Endothelial cell of umbilical vein (primary cell): ENCODE measurements at regions not wholly inside any gene's neighbourhood (a gene's known extent, or its start where the extent isn't known, plus 50 kb on each side); places are given as distances from the start of the nearest gene placed in this dataset.

Experiments
- BruUV-seq: library from RNA; stranded (reverse); fragments of 400-500 nt; replicated peaks from 2 replicates; lab custom pipeline; 2021; lab: Mats Ljungman, UMichigan
- CTCF ChIA-PET: fragments of 300-600, 350-600 bp; sonication (Branson Sonifier 250); formaldehyde crosslinking; loops from one replicate; lab custom pipeline; 2021; ENCODE audit warnings: antibody characterized with exemption, inconsistent platforms; lab: Charles Lee
- POLR2A ChIA-PET: fragments of 300-600, 350-600 bp; sonication (Branson Sonifier 250); formaldehyde crosslinking; loops from one replicate; lab custom pipeline; 2021; ENCODE audit warnings: antibody characterized with exemption, inconsistent platforms; lab: Charles Lee
- DNase-seq: peaks from one replicate; pipeline ENCODE4 v3.0.0-alpha.2; 2011; ENCODE audit warnings: low read depth, low spot score
- FAIRE-seq: peaks from 2 replicates; lab custom pipeline; 2011; peaks lifted over from hg19 to GRCh38; lab: Jason Lieb, UNC
- H2AFZ ChIP-seq: 2 replicates; pipeline ENCODE4 v1.6.0; 2012; ENCODE audit warnings: low read depth, low read length, control low read depth, inconsistent platforms
- H3K27ac ChIP-seq: 2 replicates; pipeline ENCODE4 v1.5.1; 2011; ENCODE audit warnings: low read depth, mild to moderate bottlenecking, control low read depth, low read length, moderate library complexity; ENCODE audit not compliant: insufficient read depth
- H3K27me3 ChIP-seq, 2 experiments: 2 replicates each; pipeline versions ENCODE4 v1.6.0 to v1.6.1; 2011; ENCODE audit warnings: low read length in 2 of 2, mixed read lengths in 1 of 2; ENCODE audit not compliant: control insufficient read depth in 2 of 2, insufficient read depth in 2 of 2
- H3K36me3 ChIP-seq, 2 experiments: 2 replicates in 1 of 2; 3 replicates in 1 of 2; pipeline ENCODE4 v1.5.1; 2011; ENCODE audit warnings: low read length in 2 of 2, mild to moderate bottlenecking in 1 of 2, moderate library complexity in 1 of 2; ENCODE audit not compliant: control insufficient read depth in 2 of 2, insufficient read depth in 2 of 2; ENCODE audit errors: extremely low read depth in 1 of 2
- H3K4me1 ChIP-seq: 3 replicates; pipeline ENCODE4 v1.5.1; 2011; ENCODE audit warnings: mild to moderate bottlenecking, low read length; ENCODE audit not compliant: control insufficient read depth, insufficient read depth; ENCODE audit errors: extremely low read depth
- H3K4me2 ChIP-seq: 2 replicates; pipeline ENCODE4 v1.6.1; 2011; ENCODE audit warnings: low read length, control low read depth, mixed read lengths; ENCODE audit not compliant: insufficient read depth
- H3K4me3 ChIP-seq, 3 experiments: fragments of 200-600 bp in 1 of 3; sonication (generic), shearing (Covaris generic) in 1 of 3; replicated peaks in 1 of 3; 2 replicates each; pipeline ENCODE4 v1.5.1; 2011 to 2016; ENCODE audit warnings: control low read depth in 3 of 3, low read length in 3 of 3, mild to moderate bottlenecking in 2 of 3, inconsistent platforms in 1 of 3, low read depth in 1 of 3, moderate library complexity in 1 of 3; ENCODE audit not compliant: insufficient read depth in 1 of 3
- H3K79me2 ChIP-seq: 2 replicates; pipeline ENCODE4 v1.6.0; 2012; ENCODE audit warnings: low read length, inconsistent platforms; ENCODE audit not compliant: control insufficient read depth, insufficient read depth
- H3K9ac ChIP-seq: replicated peaks from 2 replicates; pipeline ENCODE3; 2011; ENCODE audit warnings: low read length, control low read depth; ENCODE audit not compliant: insufficient read depth; ENCODE audit errors: extremely low read depth
- H3K9me1 ChIP-seq: replicated peaks from 3 replicates; pipeline ENCODE4 v1.6.0; 2011; ENCODE audit warnings: mild to moderate bottlenecking, low read length; ENCODE audit not compliant: control insufficient read depth, insufficient read depth; ENCODE audit errors: extremely low read depth
- H3K9me3 ChIP-seq: replicated peaks from 2 replicates; pipeline ENCODE4 v1.5.1; 2012; ENCODE audit warnings: low read length, inconsistent platforms; ENCODE audit not compliant: control insufficient read depth, insufficient read depth
- H4K20me1 ChIP-seq: replicated peaks from 2 replicates; pipeline ENCODE3; 2011; ENCODE audit warnings: mild to moderate bottlenecking, low read length; ENCODE audit not compliant: control insufficient read depth, insufficient read depth; ENCODE audit errors: extremely low read depth
- EZH2 ChIP-seq: IDR thresholded peaks from 2 replicates; pipeline ENCODE4 v1.6.1; 2012; ENCODE audit warnings: borderline replicate concordance, low read depth, mild to moderate bottlenecking, moderate library complexity, low read length, inconsistent platforms; ENCODE audit not compliant: severe bottlenecking
- FOS ChIP-seq: IDR thresholded peaks from 2 replicates; pipeline ENCODE4 v1.6.1; 2011; ENCODE audit warnings: mild to moderate bottlenecking, low read length, moderate library complexity, borderline replicate concordance; ENCODE audit not compliant: insufficient read depth
- GATA2 ChIP-seq: IDR thresholded peaks from 2 replicates; pipeline ENCODE4 v1.7.0; 2011; ENCODE audit warnings: low read depth, mild to moderate bottlenecking, moderate library complexity, mixed read lengths, low read length; ENCODE audit not compliant: insufficient read length, insufficient read depth
- JUN ChIP-seq: IDR thresholded peaks from 2 replicates; pipeline ENCODE4 v1.6.1; 2011; ENCODE audit warnings: borderline replicate concordance, low read depth; ENCODE audit not compliant: insufficient read length, insufficient read depth
- MYC ChIP-seq: IDR thresholded peaks from one replicate; pipeline ENCODE4 v1.6.1; 2011; ENCODE audit warnings: mild to moderate bottlenecking, low read depth, low read length
- POLR2A ChIP-seq: IDR thresholded peaks from 2 replicates; pipeline ENCODE4 v1.6.1; 2012; ENCODE audit warnings: low read depth, mild to moderate bottlenecking, control low read depth, low read length
- POLR2AphosphoS5 ChIP-seq: IDR thresholded peaks from 2 replicates; pipeline ENCODE4 v1.6.1; 2012; ENCODE audit warnings: low read depth, mild to moderate bottlenecking, control low read depth, low read length, moderate library complexity; ENCODE audit not compliant: insufficient read depth
- dilution Hi-C: fragments of 300-500 bp; cut with MboI; formaldehyde crosslinking; loops from one replicate; pipeline ENCODE4 v1.15.0; 2019; ENCODE audit warnings: low sequenced_read_pairs; ENCODE audit not compliant: extremely low pct_ligation_motif_present
- intact Hi-C: fragments of 100-400 bp; cut with micrococcal nuclease; formaldehyde crosslinking; loops from one replicate; pipeline ENCODE4 v1.10.0; 2022
- TF ChIP-seq, protein P1 (sequence below), 2 donors: IDR thresholded peaks; 1 replicate in 1 of 2; 2 replicates in 1 of 2; pipeline ENCODE4 v1.5.1; 2011; ENCODE audit warnings: low read length in 2 of 2, mild to moderate bottlenecking in 2 of 2, moderate library complexity in 2 of 2, control low read depth in 1 of 2, inconsistent platforms in 1 of 2, low read depth in 1 of 2; ENCODE audit not compliant: insufficient read depth in 1 of 2; ENCODE audit errors: extremely low read depth in 1 of 2
- TF ChIP-seq, protein P2 (sequence below): IDR thresholded peaks from 2 replicates; pipeline ENCODE4 v1.6.1; 2011; ENCODE audit not compliant: insufficient read depth, insufficient read length

DNA sequence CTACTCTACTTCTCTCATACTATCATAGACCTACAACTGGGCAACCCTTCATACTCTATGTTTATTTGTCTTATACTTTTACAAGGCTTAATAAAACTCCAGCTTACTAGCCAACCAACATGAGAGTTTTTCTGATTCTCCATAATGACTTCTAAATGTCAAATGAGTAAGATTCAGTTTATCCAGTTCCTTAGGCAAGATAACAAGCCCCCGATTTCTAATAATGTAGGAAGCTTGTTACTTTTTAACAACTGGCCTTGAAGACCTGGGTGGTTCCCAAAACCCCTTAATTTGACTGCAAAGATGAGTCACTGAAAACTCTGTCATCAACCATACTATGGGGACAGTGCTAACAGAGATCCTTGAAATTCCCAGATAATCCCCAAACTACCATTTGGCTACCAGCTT lies 294.6 kb upstream of the ACTBL2 start:
- Histone ChIP-seq H4K20me1 (no peaks in the 10 kb centered on the region), H3K79me2 (no peaks in the 10 kb centered on the region), H3K9ac (no peak overlapping the region), H3K27me3 (no peaks in the 10 kb centered on the region), H3K9me1 (no peaks in the 10 kb centered on the region), H3K4me3 (no peak overlapping the region), H2AFZ (no peak overlapping the region), H3K9me3 (no peaks in the 10 kb centered on the region), H3K4me2 (no peak overlapping the region), H3K36me3 (no peaks in the 10 kb centered on the region), H3K27ac (no peak overlapping the region), H3K4me1 (peaks cover 37% of the 10 kb centered on the region)
- ChIA-PET POLR2A (no interaction called here), CTCF (interaction anchor here (1.5 to 6.3 kb wide), 9 partner anchors 42 to 684 kb away, joined by 4 to 260 read pairs (median 114); partner anchors contain the start of gene PLK2)
- FAIRE-seq (no peak), DNase-seq (no peak)
- TF ChIP-seq MYC: no peak
- TF ChIP-seq, protein P1, sequence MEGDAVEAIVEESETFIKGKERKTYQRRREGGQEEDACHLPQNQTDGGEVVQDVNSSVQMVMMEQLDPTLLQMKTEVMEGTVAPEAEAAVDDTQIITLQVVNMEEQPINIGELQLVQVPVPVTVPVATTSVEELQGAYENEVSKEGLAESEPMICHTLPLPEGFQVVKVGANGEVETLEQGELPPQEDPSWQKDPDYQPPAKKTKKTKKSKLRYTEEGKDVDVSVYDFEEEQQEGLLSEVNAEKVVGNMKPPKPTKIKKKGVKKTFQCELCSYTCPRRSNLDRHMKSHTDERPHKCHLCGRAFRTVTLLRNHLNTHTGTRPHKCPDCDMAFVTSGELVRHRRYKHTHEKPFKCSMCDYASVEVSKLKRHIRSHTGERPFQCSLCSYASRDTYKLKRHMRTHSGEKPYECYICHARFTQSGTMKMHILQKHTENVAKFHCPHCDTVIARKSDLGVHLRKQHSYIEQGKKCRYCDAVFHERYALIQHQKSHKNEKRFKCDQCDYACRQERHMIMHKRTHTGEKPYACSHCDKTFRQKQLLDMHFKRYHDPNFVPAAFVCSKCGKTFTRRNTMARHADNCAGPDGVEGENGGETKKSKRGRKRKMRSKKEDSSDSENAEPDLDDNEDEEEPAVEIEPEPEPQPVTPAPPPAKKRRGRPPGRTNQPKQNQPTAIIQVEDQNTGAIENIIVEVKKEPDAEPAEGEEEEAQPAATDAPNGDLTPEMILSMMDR (IDR thresholded peaks at IDR 0.05; ENCODE audit: extremely low read depth in 1 of 2, insufficient read depth in 1 of 2, low read depth in 1 of 2, low read length in 2 of 2): no peak
- TF ChIP-seq GATA2: no peak
- no peak for TF ChIP-seq JUN
- TF ChIP-seq EZH2: no peak
- no peak for TF ChIP-seq FOS
- no peak for TF ChIP-seq POLR2A
- TF ChIP-seq POLR2AphosphoS5: no peak
- TF ChIP-seq, protein P2, sequence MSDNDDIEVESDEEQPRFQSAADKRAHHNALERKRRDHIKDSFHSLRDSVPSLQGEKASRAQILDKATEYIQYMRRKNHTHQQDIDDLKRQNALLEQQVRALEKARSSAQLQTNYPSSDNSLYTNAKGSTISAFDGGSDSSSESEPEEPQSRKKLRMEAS: no peak
- intact Hi-C loops (loop anchor here (5.0 kb wide), 1 partner anchor 1075 kb away; no protein-coding TSS in a partner anchor), dilution Hi-C loops (loop anchor here (25.0 kb wide), 1 partner anchor 685 kb away; the partner anchor contains the start of gene PLK2)
- no TSS peak for BruUV-seq
